DOHH2 (cell line): ENCODE measurements at regions not wholly inside any gene's neighbourhood (a gene's known extent, or its start where the extent isn't known, plus 50 kb on each side); places are given as distances from the start of the nearest gene placed in this dataset.

Experiments
- H3F3A ChIP-seq: fragments of 200-600 bp; sonication (generic), shearing (Covaris generic); 2 replicates; pipeline ENCODE4 v1.6.0; 2016; ENCODE audit warnings: antibody characterized with exemption, mild to moderate bottlenecking; ENCODE audit not compliant: control insufficient read depth, insufficient read depth
- H3K27ac ChIP-seq: fragments of 200-600 bp; sonication (generic); 2 replicates; pipeline ENCODE4 v1.5.1; 2014; ENCODE audit warnings: low read depth, mild to moderate bottlenecking, low read length, moderate library complexity
- H3K27me3 ChIP-seq: fragments of 200-600 bp; sonication (generic); 2 replicates; pipeline ENCODE4 v1.6.1; 2014; ENCODE audit warnings: mild to moderate bottlenecking, low read length, mixed read lengths; ENCODE audit not compliant: control insufficient read depth
- H3K36me3 ChIP-seq: fragments of 200-600 bp; sonication (generic); 2 replicates; pipeline ENCODE4 v1.6.1; 2014; ENCODE audit warnings: mild to moderate bottlenecking, low read length, moderate library complexity, mixed read lengths; ENCODE audit not compliant: control insufficient read depth
- H3K4me1 ChIP-seq: fragments of 200-600 bp; sonication (generic); 2 replicates; pipeline ENCODE4 v1.6.1; 2014; ENCODE audit warnings: mild to moderate bottlenecking, low read length, mixed read lengths; ENCODE audit not compliant: control insufficient read depth
- H3K4me2 ChIP-seq: fragments of 200-600 bp; sonication (generic); 2 replicates; pipeline ENCODE4 v1.6.0; 2014; ENCODE audit warnings: mild to moderate bottlenecking, low read length, moderate library complexity
- H3K4me3 ChIP-seq: fragments of 200-600 bp; sonication (generic); 2 replicates; pipeline ENCODE4 v1.5.1; 2014; ENCODE audit warnings: mild to moderate bottlenecking, low read length, mixed read lengths
- H3K79me2 ChIP-seq: fragments of 200-600 bp; sonication (generic); 2 replicates; pipeline ENCODE4 v1.6.1; 2014; ENCODE audit warnings: mild to moderate bottlenecking, low read length, mixed read lengths; ENCODE audit not compliant: control insufficient read depth
- H3K9me2 ChIP-seq: fragments of 200-600 bp; sonication (generic); replicated peaks from 2 replicates; pipeline ENCODE4 v1.6.1; 2014; ENCODE audit warnings: mild to moderate bottlenecking, low read length, mixed read lengths; ENCODE audit not compliant: control insufficient read depth
- H3K9me3 ChIP-seq: fragments of 200-600 bp; sonication (generic); 2 replicates; pipeline ENCODE4 v1.6.1; 2014; ENCODE audit warnings: antibody characterized with exemption, low read length, mixed read lengths; ENCODE audit not compliant: control insufficient read depth, insufficient read depth
- H4K20me1 ChIP-seq: fragments of 200-600 bp; sonication (generic); 2 replicates; pipeline ENCODE4 v1.6.0; 2014; ENCODE audit warnings: low read depth, mild to moderate bottlenecking, antibody characterized with exemption, low read length, moderate library complexity; ENCODE audit not compliant: control insufficient read depth, insufficient read depth
- CTCF ChIP-seq: fragments of 200-600 bp; sonication (generic); IDR thresholded peaks from one replicate; pipeline ENCODE4 v1.5.1; 2014; ENCODE audit warnings: antibody characterized with exemption, mild to moderate bottlenecking, low read depth, low read length; ENCODE audit not compliant: poor library complexity, severe bottlenecking
- EZH2phosphoT487 ChIP-seq: fragments of 200-600 bp; sonication (generic); IDR thresholded peaks from 2 replicates; pipeline ENCODE4 v1.6.1; 2017; ENCODE audit warnings: borderline replicate concordance, mild to moderate bottlenecking, antibody characterized with exemption, low read length, moderate library complexity, mixed read lengths

- Histone ChIP-seq H3K9me3 (no peaks in the 10 kb centered on the region), H3K79me2 (no peaks in the 10 kb centered on the region), H4K20me1 (no peaks in the 10 kb centered on the region), H3F3A (no peaks in the 10 kb centered on the region), H3K27ac (no peak overlapping the region), H3K4me3 (no peak overlapping the region), H3K4me2 (no peak overlapping the region), H3K36me3 (no peaks in the 10 kb centered on the region), H3K9me2 (no peaks in the 10 kb centered on the region), H3K4me1 (no peaks in the 10 kb centered on the region), H3K27me3 (no peaks in the 10 kb centered on the region)
- TF ChIP-seq EZH2phosphoT487, result no peak
- no peak for TF ChIP-seq CTCF
Observed at GRCh38 chrX:98646351-98646750, 1762.6 kb downstream of the RPA4 start.

GRCh38 chrX:98654565-98654964, 1755.5 kb downstream of the PCDH19 start:
- no peak overlapping the region for H3K27ac ChIP-seq
- H3K9me3 ChIP-seq, result no peaks in the 10 kb centered on the region
- no peaks in the 10 kb centered on the region for H3K36me3 ChIP-seq
- no peaks in the 10 kb centered on the region for H3K79me2 ChIP-seq
- H3K27me3 ChIP-seq, result no peaks in the 10 kb centered on the region
- H3K4me3 ChIP-seq, result no peak overlapping the region
- H3K9me2 ChIP-seq, result no peaks in the 10 kb centered on the region
- H3K4me1 ChIP-seq, result no peaks in the 10 kb centered on the region
- no peaks in the 10 kb centered on the region for H4K20me1 ChIP-seq
- TF ChIP-seq EZH2phosphoT487, result no peak
- no peak for TF ChIP-seq CTCF
- H3K4me2 ChIP-seq, result no peak overlapping the region
- H3F3A ChIP-seq, result no peaks in the 10 kb centered on the region
